HG03558 (cell line): ENCODE measurements at regions not wholly inside any gene's neighbourhood (a gene's known extent, or its start where the extent isn't known, plus 50 kb on each side); places are given as distances from the start of the nearest gene placed in this dataset.
"Not testable (repeated sequence)": the region's sequence is repeated elsewhere in the genome, so short reads cannot be mapped to it uniquely, and the experiment has no call there.

Experiments used
- ATAC-seq: cut with Tn5 transposase; IDR thresholded peaks from one replicate; pipeline ENCODE4 v1.9.1; 2021; ENCODE audit warnings: moderate number of reproducible peaks; ENCODE audit not compliant: unreplicated experiment; ENCODE audit errors: extremely low read depth

DNA sequence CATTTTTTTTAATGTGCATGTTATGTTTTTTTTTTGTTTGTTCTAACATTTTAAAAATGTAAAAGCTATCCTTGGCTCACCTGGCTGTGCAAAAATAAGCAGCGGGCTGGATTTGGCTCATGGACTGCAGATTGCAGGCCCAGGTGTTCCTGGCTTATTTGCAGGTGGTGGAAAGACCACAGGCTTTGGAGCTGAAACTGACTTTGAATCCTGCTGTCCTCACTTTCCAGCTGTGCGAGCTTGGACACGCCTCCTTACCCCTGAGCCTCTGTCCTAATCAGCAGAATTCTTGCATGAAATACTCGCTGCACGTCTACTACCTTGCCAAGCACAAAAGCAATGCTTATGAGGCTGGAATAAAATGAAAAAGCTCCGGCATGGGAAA, 188.7 kb upstream of the TPM1 start:
- no peak for ATAC-seq

DNA sequence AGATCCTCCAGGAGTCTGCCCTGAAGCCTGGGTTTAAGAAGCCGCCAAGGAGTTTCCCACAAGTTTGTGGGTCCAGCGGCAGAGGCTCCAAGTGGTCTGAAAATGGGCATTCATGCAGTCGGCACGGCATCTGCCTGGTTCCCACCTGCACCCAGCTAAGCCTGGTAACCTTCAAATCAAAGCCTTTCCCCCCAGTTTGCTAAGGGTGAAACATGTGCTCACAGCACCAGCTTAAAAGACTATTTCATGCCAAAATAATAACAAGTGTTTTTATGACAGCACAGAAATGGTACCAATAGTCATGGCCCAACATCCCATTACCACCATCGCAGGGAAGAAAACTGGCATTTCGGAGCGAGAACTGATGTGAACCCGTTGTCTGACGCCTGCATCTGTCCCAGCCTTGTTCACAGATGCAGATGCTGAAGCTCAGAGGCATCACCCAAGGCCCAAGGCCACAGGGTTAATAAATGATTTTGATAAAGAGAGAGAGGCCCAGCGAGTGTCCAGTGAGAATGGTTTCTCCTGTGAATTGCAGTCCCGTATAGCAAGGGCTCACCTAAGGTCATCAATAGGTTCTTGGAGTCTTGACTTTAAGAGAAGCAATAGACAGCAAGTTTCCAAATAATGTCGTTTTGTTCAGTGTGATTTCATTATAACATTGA, 188.0 kb upstream of the TPM1 start:
- no peak for ATAC-seq

DNA sequence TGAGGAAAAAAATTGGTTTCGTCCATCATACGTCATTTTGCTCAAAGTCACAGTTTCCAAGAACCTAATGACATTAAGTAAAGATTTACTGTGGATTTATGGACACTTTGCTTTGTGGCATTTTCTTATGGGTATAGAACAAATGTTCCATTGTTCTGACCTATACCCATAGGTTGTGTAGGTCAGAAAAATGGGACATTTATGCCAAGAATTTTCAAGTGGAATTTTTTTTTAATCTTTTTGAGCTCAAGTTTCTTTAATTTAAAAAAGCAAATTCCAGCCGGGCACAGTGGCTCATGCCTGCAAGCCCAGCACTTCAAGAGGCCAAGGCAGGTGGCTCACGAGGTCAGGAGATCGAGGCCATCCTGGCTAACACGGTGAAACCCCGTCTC, 187.5 kb upstream of the TPM1 start:
- no peak for ATAC-seq

- no peak for ATAC-seq
These were observed 185.9 kb upstream of the TPM1 start for GRCh38 chr15:62856466-62857246.

DNA sequence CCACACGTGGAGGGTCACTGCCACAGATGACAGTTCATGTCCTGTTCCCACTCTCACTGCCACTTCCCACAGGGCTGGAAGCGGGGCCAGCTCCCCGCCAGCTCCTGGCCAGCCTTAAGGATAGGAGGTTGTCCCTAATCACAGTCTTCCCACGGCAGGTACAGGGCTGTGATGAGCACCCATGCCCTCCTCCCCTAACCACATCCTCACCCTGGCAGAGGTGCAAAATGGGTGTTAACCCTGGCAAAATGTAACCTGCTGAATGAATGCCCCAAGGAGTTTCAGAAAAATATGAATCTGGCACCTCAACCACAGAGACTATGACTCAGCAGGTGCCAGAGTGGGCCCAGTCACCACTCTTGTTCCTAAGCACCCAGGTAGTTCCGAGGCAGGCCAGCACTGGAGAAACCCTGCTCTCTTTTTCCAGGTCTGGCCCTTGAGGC, 185.1 kb upstream of the TPM1 start:
- no peak for ATAC-seq

DNA sequence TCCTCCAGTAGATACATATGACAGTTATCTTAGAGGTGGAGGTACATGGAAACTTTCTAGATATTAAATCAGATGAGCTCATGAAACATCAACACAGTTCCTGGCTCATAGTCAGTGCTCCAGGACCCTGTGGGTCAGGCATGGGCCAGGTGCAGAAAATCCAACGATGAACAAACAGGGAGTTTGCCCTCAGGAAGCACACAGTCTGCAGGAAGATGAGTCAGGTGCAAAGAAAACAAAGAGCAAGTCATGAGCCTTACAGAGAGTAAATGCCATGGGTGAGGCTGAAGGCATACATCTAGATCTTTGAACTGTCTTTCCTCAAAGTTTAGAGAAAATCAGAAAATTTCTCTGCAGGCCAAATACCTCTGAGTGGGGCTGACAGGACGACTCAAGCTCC, 184.2 kb upstream of the TPM1 start:
- no peak for ATAC-seq

DNA sequence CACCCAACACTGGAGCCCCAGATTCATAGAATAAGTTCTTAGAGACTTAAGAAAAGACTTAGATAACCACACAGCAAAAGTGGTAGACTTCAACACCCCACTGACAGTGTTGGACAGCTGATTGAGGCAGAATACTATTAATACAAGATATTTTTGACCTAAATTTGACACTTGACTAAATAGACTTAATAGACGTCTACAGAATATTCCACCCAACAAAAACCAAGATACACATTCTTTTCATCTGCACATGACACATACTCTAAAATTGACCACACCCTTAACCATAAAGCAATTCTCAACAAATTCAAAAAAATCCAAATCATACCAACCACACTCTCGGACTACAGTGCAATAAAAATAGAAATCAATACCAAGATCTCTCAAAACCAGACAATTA, 179.8 kb upstream of the TPM1 start:
- no peak for ATAC-seq

DNA sequence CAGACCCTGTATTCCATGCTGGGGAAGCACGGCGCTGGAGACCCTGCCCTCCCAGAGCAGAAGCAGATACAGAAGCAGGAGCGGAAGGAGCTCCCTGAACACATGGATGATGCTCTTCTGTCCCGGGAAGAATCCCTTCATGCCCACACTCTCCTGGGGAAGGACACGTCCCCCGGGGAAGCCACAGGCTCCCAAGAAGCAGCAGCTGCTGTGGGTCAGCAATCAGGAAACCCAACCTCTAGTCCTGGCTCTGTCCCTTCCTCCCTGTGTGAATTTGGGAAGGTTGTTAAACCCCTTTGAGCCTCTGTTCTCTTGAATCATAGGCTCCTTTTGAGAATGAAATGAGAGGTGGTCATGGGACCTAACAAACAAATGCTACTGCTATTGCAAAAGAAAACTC, 176.2 kb upstream of the TPM1 start:
- ATAC-seq: no peak

DNA sequence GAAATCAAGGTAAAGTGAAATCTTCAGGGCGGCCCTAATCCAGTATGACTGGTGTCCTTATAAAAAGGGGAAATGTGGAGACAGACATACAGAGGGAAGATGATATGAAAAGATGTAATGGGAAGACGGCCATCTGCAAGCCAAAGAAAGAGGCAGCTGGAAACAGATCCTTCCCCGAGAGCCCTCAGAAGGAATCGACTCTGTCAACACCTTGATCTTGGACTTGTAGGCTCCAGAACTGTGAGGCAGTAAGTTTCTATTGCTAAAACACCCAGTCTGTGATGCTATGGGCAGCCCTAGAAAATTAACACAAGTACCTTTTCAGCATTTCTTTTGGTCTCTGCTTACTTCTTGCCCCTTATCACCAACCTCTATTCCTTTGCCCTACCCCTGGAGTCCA, 174.7 kb upstream of the TPM1 start:
- ATAC-seq: no peak

- no peak for ATAC-seq
These were observed 174.0 kb upstream of the TPM1 start for GRCh38 chr15:62868507-62868906.

GRCh38 chr15:62869116-62869515, 173.4 kb upstream of the TPM1 start:
- ATAC-seq: no peak

DNA sequence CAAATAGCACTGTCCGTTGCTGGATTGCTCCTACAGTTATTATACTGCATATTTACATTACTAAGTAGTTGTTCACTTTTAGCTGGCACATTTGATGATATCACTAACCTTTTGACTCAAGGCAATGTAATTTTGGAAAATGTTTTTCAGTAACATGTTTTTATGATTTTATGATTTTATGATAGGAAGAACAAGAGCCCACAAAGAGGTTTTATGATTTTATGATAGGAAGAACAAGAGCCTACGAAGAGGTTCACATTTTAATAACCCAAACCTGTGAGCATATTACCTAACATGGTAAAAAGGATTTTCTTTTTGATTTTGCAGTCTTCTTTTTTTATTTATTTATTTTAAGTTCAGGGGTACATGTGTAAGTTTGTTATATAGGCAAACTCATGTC, 172.3 kb upstream of the TPM1 start:
- ATAC-seq: no peak

GRCh38 chr15:62870701-62871100, 171.8 kb upstream of the TPM1 start:
- not testable (repeated sequence) for ATAC-seq

DNA sequence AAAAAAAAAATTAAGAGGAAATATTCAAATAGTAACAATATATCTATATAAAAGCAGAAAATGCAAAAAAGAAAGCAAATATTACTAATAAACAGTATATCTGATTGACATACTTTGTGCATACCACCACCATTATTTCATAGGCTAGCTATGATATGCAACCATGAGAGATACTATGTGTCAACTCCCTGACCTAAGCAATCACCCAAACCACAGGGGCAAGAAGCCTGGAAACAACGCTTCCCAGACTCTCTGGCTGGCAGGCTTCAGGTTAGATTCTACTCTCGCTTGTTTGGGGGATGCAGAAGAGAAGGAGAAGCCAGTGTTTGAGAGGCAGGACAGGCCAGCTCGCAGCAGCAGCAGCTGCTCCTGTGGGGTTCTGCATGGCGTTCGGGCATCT, 169.3 kb upstream of the TPM1 start:
- ATAC-seq: no peak

- ATAC-seq: no peak
These were observed 168.5 kb upstream of the TPM1 start for GRCh38 chr15:62874064-62874463.

DNA sequence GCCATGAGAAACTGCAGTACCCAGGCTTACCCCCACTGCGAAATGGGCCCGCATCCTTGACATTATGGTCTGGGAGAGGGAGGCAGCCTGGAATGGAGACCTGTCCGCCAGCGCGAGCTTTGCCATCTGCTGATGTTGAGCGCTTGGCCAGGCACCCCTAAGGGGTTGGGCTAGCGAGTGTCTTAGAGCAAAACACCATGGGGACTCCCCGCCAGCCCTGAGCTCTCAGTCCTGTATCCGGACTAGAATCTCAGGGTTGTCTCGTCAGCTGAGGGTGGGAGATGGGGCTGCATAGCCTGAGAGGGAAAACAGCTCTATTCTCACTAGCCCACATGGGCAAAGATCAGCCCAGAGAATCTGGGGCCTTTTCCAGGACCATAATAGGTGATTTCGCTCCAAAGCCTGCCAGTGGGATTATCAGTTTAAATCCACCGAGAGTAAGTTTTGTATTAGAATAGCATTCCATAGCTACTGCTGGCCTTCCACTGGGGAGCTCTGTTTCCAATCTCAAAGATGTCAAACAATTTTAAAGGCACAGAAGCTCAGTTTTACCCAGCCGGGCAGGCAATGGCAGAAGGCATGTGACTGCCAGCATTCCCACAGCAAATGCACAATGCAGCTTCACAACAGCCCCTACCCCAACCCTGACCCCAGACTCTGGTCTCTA, 167.5 kb upstream of the TPM1 start:
- no peak for ATAC-seq

DNA sequence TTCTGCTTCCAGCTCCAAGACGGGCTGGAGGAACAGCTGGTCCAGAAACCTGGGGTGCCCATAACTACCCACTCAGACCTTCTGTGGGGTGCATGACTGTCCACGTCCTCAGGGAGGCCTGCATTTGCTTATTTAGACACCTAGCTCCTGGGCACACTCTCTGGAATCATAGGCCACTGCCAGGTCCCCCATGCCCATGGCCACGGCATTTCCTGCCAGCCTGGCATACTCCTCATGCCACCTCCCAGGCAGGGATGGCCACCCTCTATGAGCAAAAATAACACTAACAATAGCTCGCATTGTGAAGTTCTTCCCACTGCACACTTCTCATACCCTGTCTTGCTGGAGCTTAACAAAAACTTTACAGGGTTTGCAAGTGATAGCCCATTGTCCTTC, 166.9 kb upstream of the TPM1 start:
- ATAC-seq: no peak

GRCh38 chr15:62877276-62877857, 165.2 kb upstream of the TPM1 start:
- no peak for ATAC-seq

DNA sequence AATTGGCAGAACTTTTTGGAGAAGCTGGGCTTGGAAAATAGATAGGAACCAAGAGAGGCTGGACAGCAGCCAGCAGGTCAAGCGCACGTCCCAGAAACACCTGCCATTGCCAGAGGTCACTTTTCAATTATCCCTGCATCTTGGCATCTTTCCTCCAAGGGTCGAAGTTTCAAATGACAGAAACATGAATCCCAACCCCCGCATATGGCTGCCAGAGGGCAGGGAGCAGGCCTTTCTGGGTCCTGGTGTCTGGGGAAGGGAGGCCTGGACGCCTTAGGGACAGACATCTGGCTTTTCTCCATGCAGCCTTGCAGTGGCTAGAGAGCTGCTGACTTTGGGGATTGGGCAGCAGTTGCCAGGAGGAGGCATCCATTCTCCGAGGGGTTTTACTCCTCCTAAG, 164.5 kb upstream of the TPM1 start:
- ATAC-seq: no peak

- ATAC-seq: no peak
These were observed 162.8 kb upstream of the TPM1 start for GRCh38 chr15:62879770-62880169.

- no peak for ATAC-seq
These were observed 162.3 kb upstream of the TPM1 start for GRCh38 chr15:62880278-62880677.
